NCI-H128 (cell line): ENCODE measurements at regions not wholly inside any gene's neighbourhood (a gene's known extent, or its start where the extent isn't known, plus 50 kb on each side); places are given as distances from the start of the nearest gene placed in this dataset.

Source experiments
- DNase-seq: peaks from one replicate; lab custom pipeline; 2025; ENCODE audit not compliant: unreplicated experiment; lab: John Stamatoyannopoulos, UW

GRCh38 chr6:133171989-133172604 is 69.1 kb upstream of the EYA4 start:
- DNase-seq: no peak

- no peak for DNase-seq
Observed at GRCh38 chr6:133173276-133173675, 67.9 kb upstream of the EYA4 start.

GRCh38 chr6:133179481-133179880 is 61.7 kb upstream of the EYA4 start:
- DNase-seq: no peak

GRCh38 chr6:133183691-133184090 is 57.5 kb upstream of the EYA4 start:
- DNase-seq: no peak

GRCh38 chr6:133184798-133185372 is 56.3 kb upstream of the EYA4 start:
- no peak for DNase-seq

GRCh38 chr6:133185731-133186130 is 55.4 kb upstream of the EYA4 start:
- DNase-seq: no peak

GRCh38 chr6:133187114-133187513 is 54.0 kb upstream of the EYA4 start:
- DNase-seq: no peak

- no peak for DNase-seq
Observed at GRCh38 chr6:133187657-133188453, 53.3 kb upstream of the EYA4 start.

GRCh38 chr6:133190912-133191311 is 50.2 kb upstream of the EYA4 start:
- no peak for DNase-seq

GRCh38 chr6:133191323-133191722 is 49.8 kb upstream of the EYA4 start:
- no peak for DNase-seq
